HepG2 (cell line): ENCODE measurements at regions not wholly inside any gene's neighbourhood (a gene's known extent, or its start where the extent isn't known, plus 50 kb on each side); places are given as distances from the start of the nearest gene placed in this dataset.

ENCODE experiments used
- BCL3 ChIP-seq: sonication (generic); formaldehyde crosslinking; IDR thresholded peaks from 2 replicates; pipeline ENCODE4 v1.5.1; 2020; ENCODE audit warnings: mild to moderate bottlenecking, missing genetic modification reagents, moderate library complexity
- JUND ChIP-seq: sonication (generic); formaldehyde crosslinking; IDR thresholded peaks from 2 replicates; pipeline ENCODE4 v1.8.0; 2022; ENCODE audit warnings: mild to moderate bottlenecking, missing genetic modification reagents
- RELA ChIP-seq: sonication (generic); formaldehyde crosslinking; IDR thresholded peaks from 2 replicates; pipeline ENCODE4 v1.4.0; 2020; ENCODE audit warnings: missing genetic modification reagents
- TCF7 ChIP-seq: sonication (generic); IDR thresholded peaks from 2 replicates; pipeline ENCODE4 v1.6.1; 2016; ENCODE audit warnings: antibody characterized with exemption, low read depth
- ZIK1 ChIP-seq: sonication (generic); formaldehyde crosslinking; IDR thresholded peaks from 2 replicates; pipeline ENCODE4 v1.5.0; 2020; ENCODE audit warnings: mild to moderate bottlenecking, low read depth, missing genetic modification reagents, borderline replicate concordance
- ZNF143 ChIP-seq: sonication (generic); formaldehyde crosslinking; IDR thresholded peaks from 2 replicates; pipeline ENCODE4 v1.4.0; 2020; ENCODE audit warnings: missing genetic modification reagents
- ZNF263 ChIP-seq: sonication (generic); formaldehyde crosslinking; IDR thresholded peaks from 2 replicates; pipeline ENCODE4 v1.4.0; 2020; ENCODE audit warnings: missing genetic modification reagents
- TF ChIP-seq, protein P1 (sequence below): sonication (generic); formaldehyde crosslinking; IDR thresholded peaks from 2 replicates; pipeline ENCODE4 v1.5.0; 2020; ENCODE audit warnings: mild to moderate bottlenecking, missing genetic modification reagents, moderate library complexity

DNA sequence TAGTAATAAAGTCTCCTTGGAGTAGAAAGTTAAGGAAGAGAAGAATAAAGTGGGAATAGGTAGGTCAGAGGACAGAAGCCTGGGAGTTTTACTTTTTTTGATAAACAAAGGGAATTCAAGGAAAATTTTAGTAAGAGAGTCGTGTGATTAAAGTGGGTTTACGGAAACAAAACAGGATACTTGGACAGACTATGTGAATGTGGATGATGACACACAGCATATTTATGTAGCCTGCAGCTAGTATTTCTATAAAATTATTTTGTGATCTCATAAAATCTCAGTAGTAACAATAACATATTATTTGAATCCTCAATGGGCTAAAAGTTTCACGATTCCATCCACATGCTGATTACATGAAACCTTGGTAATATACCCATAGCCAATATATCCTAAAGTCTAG, 450.7 kb upstream of the PIK3C3 start:
- TF ChIP-seq ZNF263 (CRISPR knock-in tag) (no peak), ZNF143 (CRISPR knock-in tag) (no peak), RELA (CRISPR knock-in tag) (no peak), JUND (no peak), TCF7 (no peak), ZIK1 (CRISPR knock-in tag) (no peak), BCL3 (CRISPR knock-in tag) (no peak)
- TF ChIP-seq, protein P1, sequence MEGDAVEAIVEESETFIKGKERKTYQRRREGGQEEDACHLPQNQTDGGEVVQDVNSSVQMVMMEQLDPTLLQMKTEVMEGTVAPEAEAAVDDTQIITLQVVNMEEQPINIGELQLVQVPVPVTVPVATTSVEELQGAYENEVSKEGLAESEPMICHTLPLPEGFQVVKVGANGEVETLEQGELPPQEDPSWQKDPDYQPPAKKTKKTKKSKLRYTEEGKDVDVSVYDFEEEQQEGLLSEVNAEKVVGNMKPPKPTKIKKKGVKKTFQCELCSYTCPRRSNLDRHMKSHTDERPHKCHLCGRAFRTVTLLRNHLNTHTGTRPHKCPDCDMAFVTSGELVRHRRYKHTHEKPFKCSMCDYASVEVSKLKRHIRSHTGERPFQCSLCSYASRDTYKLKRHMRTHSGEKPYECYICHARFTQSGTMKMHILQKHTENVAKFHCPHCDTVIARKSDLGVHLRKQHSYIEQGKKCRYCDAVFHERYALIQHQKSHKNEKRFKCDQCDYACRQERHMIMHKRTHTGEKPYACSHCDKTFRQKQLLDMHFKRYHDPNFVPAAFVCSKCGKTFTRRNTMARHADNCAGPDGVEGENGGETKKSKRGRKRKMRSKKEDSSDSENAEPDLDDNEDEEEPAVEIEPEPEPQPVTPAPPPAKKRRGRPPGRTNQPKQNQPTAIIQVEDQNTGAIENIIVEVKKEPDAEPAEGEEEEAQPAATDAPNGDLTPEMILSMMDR (CRISPR knock-in tag), result no peak
